K562 (cell line): ENCODE measurements at regions not wholly inside any gene's neighbourhood (a gene's known extent, or its start where the extent isn't known, plus 50 kb on each side); places are given as distances from the start of the nearest gene placed in this dataset.

Source experiments
- ATAC-seq: fragments of 200-7000 bp; cut with Tn5 transposase; 3 replicates; pipeline ENCODE4 v1.9.1; 2020; ENCODE audit warnings: moderate library complexity
- BruUV-seq: library from RNA; stranded (reverse); fragments of 400-500 nt; replicated peaks from 2 replicates; lab custom pipeline; 2021; lab: Mats Ljungman, UMichigan
- CTCF ChIA-PET: fragments of 300-600 bp; formaldehyde crosslinking; extraction: SDS; loops from one replicate; lab custom pipeline; 2021; ENCODE audit warnings: low intra/inter-chr PET ratio; lab: Yijun Ruan, JAX
- POLR2A ChIA-PET: fragments of 300-600, 350-650 bp; sonication (Branson Sonifier 250); formaldehyde crosslinking; extraction: SDS; loops from one replicate; lab custom pipeline; 2021; ENCODE audit warnings: antibody characterized with exemption, inconsistent platforms; lab: Yijun Ruan, JAX
- DNase-seq, 4 experiments: peaks; one replicate each; pipeline versions ENCODE4 v3.0.0 to v3.0.0-alpha.2; 2011 to 2018; ENCODE audit warnings: low spot score in 3 of 4, mixed read lengths in 3 of 4; ENCODE audit errors: extremely low read depth in 1 of 4
- FAIRE-seq: peaks from 2 replicates; lab custom pipeline; 2011; peaks lifted over from hg19 to GRCh38; lab: Jason Lieb, UNC
- H2AFZ ChIP-seq: 2 replicates; pipeline ENCODE4 v1.6.0; 2011; ENCODE audit warnings: low read depth, low read length, control low read depth, inconsistent platforms
- H3K27ac ChIP-seq: fragments of 200-600 bp; 3 replicates; pipeline ENCODE4 v1.8.0; 2011; ENCODE audit warnings: low read depth, mild to moderate bottlenecking, control low read depth, inconsistent platforms, low read length, moderate library complexity, mixed read lengths; ENCODE audit errors: extremely low read depth
- H3K27me3 ChIP-seq, 2 experiments: fragments of 300-600 bp in 1 of 2; 2 replicates in 1 of 2; 3 replicates in 1 of 2; pipeline versions ENCODE4 v1.6.0 to v1.8.0; 2011; ENCODE audit warnings: inconsistent platforms in 2 of 2, low read length in 2 of 2, mild to moderate bottlenecking in 1 of 2, mixed read lengths in 1 of 2, moderate library complexity in 1 of 2; ENCODE audit not compliant: control insufficient read depth in 2 of 2, insufficient read depth in 2 of 2
- H3K36me3 ChIP-seq: fragments of 300-600 bp; 3 replicates; pipeline ENCODE4 v1.8.0; 2011; ENCODE audit warnings: mild to moderate bottlenecking, low read length, inconsistent platforms; ENCODE audit not compliant: control insufficient read depth, insufficient read depth
- H3K4me1 ChIP-seq, 2 experiments: fragments of 200-600 bp in 1 of 2; replicated peaks in 1 of 2; 2 replicates in 1 of 2; 3 replicates in 1 of 2; pipeline versions ENCODE4 v1.5.1 to v1.8.0; 2011; ENCODE audit warnings: inconsistent platforms in 2 of 2, low read length in 2 of 2, mild to moderate bottlenecking in 1 of 2, mixed read lengths in 1 of 2, moderate library complexity in 1 of 2; ENCODE audit not compliant: control insufficient read depth in 2 of 2, insufficient read depth in 2 of 2
- H3K4me2 ChIP-seq: 2 replicates; pipeline ENCODE4 v1.6.1; 2011; ENCODE audit warnings: low read length, control low read depth, inconsistent platforms, mixed read lengths; ENCODE audit not compliant: insufficient read depth
- H3K4me3 ChIP-seq: fragments of 200-600 bp; sonication (generic), shearing (Covaris generic); 2 replicates; pipeline ENCODE4 v1.5.1; 2016; ENCODE audit warnings: control low read depth, inconsistent platforms
- H3K79me2 ChIP-seq: fragments of 200-600 bp; 3 replicates; pipeline ENCODE4 v1.8.0; 2011; ENCODE audit warnings: low read length, inconsistent platforms; ENCODE audit not compliant: control insufficient read depth, insufficient read depth
- H3K9ac ChIP-seq, 2 experiments: 2 replicates each; pipeline versions ENCODE4 v1.6.0 to v1.6.1; 2011; ENCODE audit warnings: low read depth in 2 of 2, low read length in 2 of 2, control low read depth in 1 of 2, inconsistent platforms in 1 of 2, mild to moderate bottlenecking in 1 of 2, mixed read lengths in 1 of 2; ENCODE audit not compliant: insufficient read depth in 1 of 2
- H3K9me1 ChIP-seq: one replicate; pipeline ENCODE4 v1.6.0; 2011; ENCODE audit warnings: inconsistent platforms, mild to moderate bottlenecking, low read length, moderate library complexity; ENCODE audit not compliant: control insufficient read depth, insufficient read depth
- H3K9me3 ChIP-seq: replicated peaks from 2 replicates; pipeline ENCODE4 v1.5.1; 2011; ENCODE audit warnings: low read depth, low read length, inconsistent platforms; ENCODE audit not compliant: control insufficient read depth, insufficient read depth
- H4K20me1 ChIP-seq: replicated peaks from 2 replicates; pipeline ENCODE4 v1.6.1; 2011; ENCODE audit warnings: low read length, inconsistent platforms, mixed read lengths; ENCODE audit not compliant: control insufficient read depth, insufficient read depth
- BACH1 ChIP-seq: fragments of 200-800 bp; sonication (Bioruptor generic); IDR thresholded peaks from 2 replicates; pipeline ENCODE4 v1.6.1; 2016; ENCODE audit warnings: missing genetic modification characterization, missing compliant biosample characterization
- BRD4 ChIP-seq: fragments of 200-600 bp; sonication (generic); IDR thresholded peaks from 2 replicates; pipeline ENCODE4 v1.6.1; 2017; ENCODE audit warnings: inconsistent platforms
- CEBPG ChIP-seq, 3 experiments: fragments of 200-800 bp in 1 of 3; sonication (Bioruptor generic) in 1 of 3; sonication (generic) in 1 of 3; formaldehyde crosslinking in 1 of 3; IDR thresholded peaks in 2 of 3; conservative IDR thresholded peaks in 1 of 3; 2 replicates each; pipeline versions ENCODE4 v1.6.1 to v1.8.0; 2016 to 2022; ENCODE audit warnings: missing compliant biosample characterization in 2 of 3, missing genetic modification characterization in 2 of 3, mild to moderate bottlenecking in 1 of 3, missing genetic modification reagents in 1 of 3
- DIDO1 ChIP-seq: fragments of 450-650 bp; IDR thresholded peaks from 2 replicates; pipeline ENCODE4 v1.6.1; 2016; ENCODE audit warnings: low read depth, missing biosample characterization, missing genetic modification characterization
- FOXA3 ChIP-seq, 2 experiments: fragments of 450-650 bp in 1 of 2; sonication (generic) in 1 of 2; formaldehyde crosslinking; IDR thresholded peaks in 1 of 2; conservative IDR thresholded peaks in 1 of 2; 2 replicates each; pipeline versions ENCODE4 v1.4.0 to v1.8.0; 2020 to 2022; ENCODE audit warnings: mild to moderate bottlenecking in 2 of 2, missing genetic modification reagents in 1 of 2
- MCM3 ChIP-seq: fragments of 450-650 bp; IDR thresholded peaks from 2 replicates; pipeline ENCODE4 v1.6.1; 2016
- MYC ChIP-seq, 2 experiments: fragments of 250-450 bp in 1 of 2; sonication (Bioruptor Pico) in 1 of 2; IDR thresholded peaks; 2 replicates each; pipeline versions ENCODE4 v1.5.1 to v1.6.1; 2012 to 2021; ENCODE audit warnings: low read depth in 2 of 2, borderline replicate concordance in 1 of 2, improper control_type of control experiment in 1 of 2, low read length in 1 of 2, mild to moderate bottlenecking in 1 of 2, moderate library complexity in 1 of 2
- SAP30 ChIP-seq: fragments of 200-600 bp; sonication (generic); IDR thresholded peaks from 2 replicates; pipeline ENCODE4 v1.6.1; 2012; ENCODE audit warnings: borderline replicate concordance, low read depth, mild to moderate bottlenecking, moderate library complexity, low read length, control low read depth, inconsistent platforms; ENCODE audit not compliant: insufficient read depth, poor library complexity, severe bottlenecking
- TBL1XR1 ChIP-seq, 2 experiments: IDR thresholded peaks; 2 replicates each; pipeline ENCODE4 v1.6.1; 2012; ENCODE audit warnings: improper control_type of control experiment in 2 of 2, low read length in 2 of 2, mild to moderate bottlenecking in 1 of 2
- YY1 ChIP-seq, 3 experiments: IDR thresholded peaks; 2 replicates each; pipeline ENCODE4 v1.6.1; 2011; ENCODE audit warnings: low read length in 2 of 3, mild to moderate bottlenecking in 2 of 3, moderate library complexity in 2 of 3, borderline replicate concordance in 1 of 3, control low read depth in 1 of 3, low read depth in 1 of 3; ENCODE audit not compliant: insufficient read depth in 3 of 3, insufficient replicate concordance in 2 of 3, control insufficient read depth in 1 of 3, insufficient read length in 1 of 3; ENCODE audit errors: extremely low read depth in 1 of 3
- ZBTB1 ChIP-seq: sonication (generic); formaldehyde crosslinking; IDR thresholded peaks from 2 replicates; pipeline ENCODE4 v1.8.1; 2023; ENCODE audit warnings: missing genetic modification reagents, low read depth, mild to moderate bottlenecking, borderline replicate concordance
- ZNF282 ChIP-seq: sonication (generic); formaldehyde crosslinking; IDR thresholded peaks from 2 replicates; pipeline ENCODE4 v1.8.1; 2023; ENCODE audit warnings: missing genetic modification reagents
- WGBS: fragments of 100-300 bp; shearing (Covaris generic); methylation state at CpG from one replicate; pipeline ENCODE4 v1.1.6; 2016; ENCODE audit warnings: low coverage, mixed read lengths; ENCODE audit not compliant: insufficient coverage; ENCODE audit errors: missing lambda C conversion rate; 5-methylcytosine and 5-hydroxymethylcytosine counted together
- in situ Hi-C: fragments of 300-500 bp; cut with MboI; formaldehyde crosslinking; loops from 4 replicates; pipeline ENCODE4 v1.15.0; 2018; ENCODE audit warnings: inconsistent platforms, mixed read lengths
- intact Hi-C: fragments of 100-400 bp; cut with micrococcal nuclease; formaldehyde crosslinking; loops from 2 replicates; pipeline ENCODE4 v1.14.2; 2022
- TF ChIP-seq, protein P1 (sequence below): fragments of 450-650 bp; IDR thresholded peaks from 2 replicates; pipeline ENCODE4 v1.6.1; 2014; ENCODE audit warnings: low read depth, mild to moderate bottlenecking, moderate library complexity, borderline replicate concordance

DNA sequence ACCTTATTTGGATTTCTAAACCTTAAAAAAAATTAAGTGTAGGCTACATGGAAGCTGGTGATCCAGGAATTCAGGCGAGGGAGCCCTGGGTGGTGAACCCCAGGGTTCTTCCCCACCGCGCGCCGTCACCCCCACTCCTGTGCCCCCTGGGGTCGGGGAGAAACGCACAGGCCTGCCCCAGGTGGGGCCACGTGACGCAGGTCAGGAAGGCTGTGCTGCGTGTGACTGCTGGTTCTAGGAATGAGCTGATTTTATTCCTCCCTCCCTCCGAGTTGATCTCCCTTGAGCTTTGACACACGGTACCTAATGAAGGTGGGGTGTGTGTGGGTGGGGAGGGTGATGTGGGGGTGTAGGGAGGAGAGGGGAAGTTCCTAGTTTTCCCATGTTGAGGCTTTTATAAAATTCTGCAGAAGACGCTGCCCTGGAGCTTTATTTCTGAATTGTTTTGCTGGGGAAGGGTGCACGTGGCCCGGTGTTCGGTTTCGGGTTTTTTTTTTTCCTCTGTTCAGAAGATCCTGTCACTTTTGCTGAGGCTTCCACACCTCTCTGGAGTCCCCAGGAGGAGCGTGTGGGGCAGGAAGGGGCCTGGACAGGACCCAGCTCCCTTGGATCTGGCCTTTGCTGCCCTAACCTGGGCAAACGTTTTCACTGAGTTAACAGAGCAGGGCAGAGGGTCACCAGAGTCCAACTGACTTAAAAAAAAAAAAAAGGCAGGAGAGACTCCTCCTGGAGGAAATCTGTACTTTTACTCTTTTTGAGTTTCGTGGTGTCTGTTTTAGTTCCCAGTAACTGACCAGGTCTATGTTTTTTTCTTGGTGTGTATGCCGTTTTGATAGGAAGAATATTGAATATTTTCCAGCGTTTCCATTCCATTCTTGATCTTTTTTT, 55.8 kb upstream of the GSE1 start:
- under 1% methylated on average over 22 of the region's 22 CpGs for WGBS
- peak; percentile 81 for FAIRE-seq
- Histone ChIP-seq H3K4me2 (peak overlapping the region; percentile 94), H3K27me3 (no peaks in the 10 kb centered on the region), H3K36me3 (peaks cover 34% of the 10 kb centered on the region), H3K4me1 (peaks cover 37 to 54% of the 10 kb centered on the region in 2 experiments), H3K4me3 (peak overlapping the region; percentile 92), H3K9me3 (no peaks in the 10 kb centered on the region), H3K27ac (peak overlapping the region; percentile 97), H4K20me1 (peaks cover 14% of the 10 kb centered on the region; the same call in 1 of the 2 replicates), H3K9ac (peak overlapping the region; percentile 97 to 98), H3K79me2 (peaks cover 96% of the 10 kb centered on the region), H3K9me1 (no peaks in the 10 kb centered on the region), H2AFZ (no peak overlapping the region)
- intact Hi-C loops (no loop called here), in situ Hi-C loops (no loop called here)
- no TSS peak for BruUV-seq
- DNase-seq = peak; percentile 65 to 93 (median 76)
- ChIA-PET POLR2A (interaction anchor here (0.6 to 2.7 kb wide), 26 partner anchors 10 to 1051 kb away, joined by 3 to 28 read pairs (median 4); partner anchors contain the start of gene GSE1), CTCF (interaction anchor here (0.6 to 1.1 kb wide), 6 partner anchors 9 to 210 kb away, joined by 3 to 5 read pairs (median 3); no protein-coding TSS in a partner anchor)
- ATAC-seq = peak; percentile 12
- TF ChIP-seq, protein P1, sequence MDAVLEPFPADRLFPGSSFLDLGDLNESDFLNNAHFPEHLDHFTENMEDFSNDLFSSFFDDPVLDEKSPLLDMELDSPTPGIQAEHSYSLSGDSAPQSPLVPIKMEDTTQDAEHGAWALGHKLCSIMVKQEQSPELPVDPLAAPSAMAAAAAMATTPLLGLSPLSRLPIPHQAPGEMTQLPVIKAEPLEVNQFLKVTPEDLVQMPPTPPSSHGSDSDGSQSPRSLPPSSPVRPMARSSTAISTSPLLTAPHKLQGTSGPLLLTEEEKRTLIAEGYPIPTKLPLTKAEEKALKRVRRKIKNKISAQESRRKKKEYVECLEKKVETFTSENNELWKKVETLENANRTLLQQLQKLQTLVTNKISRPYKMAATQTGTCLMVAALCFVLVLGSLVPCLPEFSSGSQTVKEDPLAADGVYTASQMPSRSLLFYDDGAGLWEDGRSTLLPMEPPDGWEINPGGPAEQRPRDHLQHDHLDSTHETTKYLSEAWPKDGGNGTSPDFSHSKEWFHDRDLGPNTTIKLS = no peak
- TF ChIP-seq SAP30 = peak; percentile 84
- no peak for TF ChIP-seq FOXA3 (CRISPR knock-in tag; conservative IDR thresholded peaks at IDR 0.05 in 1 of 2, IDR thresholded peaks at IDR 0.05 in 1 of 2)
- peak; percentile 21; the same call in 1 of the 2 replicates for TF ChIP-seq BRD4
- TF ChIP-seq CEBPG (CRISPR knock-in tag; IDR thresholded peaks at IDR 0.05) = no peak
- TF ChIP-seq CEBPG (tag; conservative IDR thresholded peaks at IDR 0.05 in 1 of 2, IDR thresholded peaks at IDR 0.05 in 1 of 2) = no peak
- TF ChIP-seq YY1 (IDR thresholded peaks at IDR 0.05; ENCODE audit: borderline replicate concordance in 1 of 3, control insufficient read depth in 1 of 3, extremely low read depth in 1 of 3, insufficient read depth in 3 of 3, insufficient read length in 1 of 3, insufficient replicate concordance in 2 of 3, low read depth in 1 of 3, low read length in 2 of 3) = peak in 1 of 3 experiments; percentile 31
- peak; percentile 64; the same call in 1 of the 2 replicates for TF ChIP-seq MYC (IDR thresholded peaks at IDR 0.05; ENCODE audit: low read depth, low read length)
- 0 out of 2 replicates have a peak, but pooled peaks have one; percentile 47 for TF ChIP-seq MYC (CRISPR knock-in tag; IDR thresholded peaks at IDR 0.05; ENCODE audit: borderline replicate concordance, low read depth)
- TF ChIP-seq BACH1 = no peak
- TF ChIP-seq ZBTB1 (CRISPR knock-in tag) = no peak
- TF ChIP-seq DIDO1 (tag) = no peak
- no peak; a peak in 1 of 4 replicates for TF ChIP-seq TBL1XR1 (IDR thresholded peaks at IDR 0.05; ENCODE audit: low read length in 2 of 2)
- TF ChIP-seq ZNF282 = no peak
- TF ChIP-seq MCM3 = no peak
